HEK293 (cell line): ENCODE measurements at regions not wholly inside any gene's neighbourhood (a gene's known extent, or its start where the extent isn't known, plus 50 kb on each side); places are given as distances from the start of the nearest gene placed in this dataset.

ENCODE experiments used
- GLI2 ChIP-seq: fragments of 450-650 bp; formaldehyde crosslinking; IDR thresholded peaks from 2 replicates; pipeline ENCODE4; 2017; ENCODE audit warnings: missing biosample characterization, missing genetic modification characterization, low read depth, borderline replicate concordance
- HOXD13 ChIP-seq: sonication (generic); formaldehyde crosslinking; IDR thresholded peaks from 2 replicates; pipeline ENCODE4 v1.8.0; 2022; ENCODE audit warnings: missing genetic modification reagents, borderline replicate concordance
- ZBTB7A ChIP-seq: fragments of 450-650 bp; formaldehyde crosslinking; IDR thresholded peaks from 2 replicates; pipeline ENCODE4 v1.5.1; 2016; ENCODE audit warnings: low read depth, missing biosample characterization, missing genetic modification characterization
- ZFP37 ChIP-seq: fragments of 450-650 bp; formaldehyde crosslinking; IDR thresholded peaks from 2 replicates; pipeline ENCODE4 v1.5.1; 2016; ENCODE audit warnings: missing biosample characterization, missing genetic modification characterization
- ZNF175 ChIP-seq: fragments of 450-650 bp; formaldehyde crosslinking; IDR thresholded peaks from 2 replicates; pipeline ENCODE4 v1.5.1; 2016; ENCODE audit warnings: missing biosample characterization, missing genetic modification characterization
- ZNF23 ChIP-seq: fragments of 450-650 bp; formaldehyde crosslinking; IDR thresholded peaks from 2 replicates; pipeline ENCODE4 v1.5.1; 2016; ENCODE audit warnings: missing biosample characterization, missing genetic modification characterization, borderline replicate concordance
- ZNF555 ChIP-seq: fragments of 450-650 bp; formaldehyde crosslinking; conservative IDR thresholded peaks from 2 replicates; pipeline ENCODE4 v1.5.1; 2017; ENCODE audit warnings: missing biosample characterization, mild to moderate bottlenecking, missing genetic modification characterization, inconsistent platforms
- ZNF571 ChIP-seq: fragments of 450-650 bp; formaldehyde crosslinking; IDR thresholded peaks from 2 replicates; pipeline ENCODE4 v1.5.0; 2017; ENCODE audit warnings: missing biosample characterization, missing genetic modification characterization
- ZNF596 ChIP-seq: fragments of 450-650 bp; IDR thresholded peaks from 2 replicates; pipeline ENCODE4 v1.5.0; 2018; ENCODE audit warnings: missing biosample characterization, mild to moderate bottlenecking, missing genetic modification characterization, moderate library complexity
- TF ChIP-seq, protein P1 (sequence below): fragments of 450-650 bp; formaldehyde crosslinking; IDR thresholded peaks from 2 replicates; pipeline ENCODE4 v1.5.1; 2016; ENCODE audit warnings: missing biosample characterization, missing genetic modification characterization, borderline replicate concordance
- TF ChIP-seq, protein P2 (sequence below): fragments of 450-650 bp; formaldehyde crosslinking; IDR thresholded peaks from 2 replicates; pipeline ENCODE4 v1.5.1; 2017; ENCODE audit warnings: missing biosample characterization, missing genetic modification characterization
- TF ChIP-seq, protein P3 (sequence below): fragments of 450-650 bp; formaldehyde crosslinking; IDR thresholded peaks from 2 replicates; pipeline ENCODE4 v1.5.1; 2016; ENCODE audit warnings: missing biosample characterization, missing genetic modification characterization, low read depth
- TF ChIP-seq, protein P4 (sequence below): fragments of 450-650 bp; formaldehyde crosslinking; IDR thresholded peaks from 2 replicates; pipeline ENCODE4 v1.5.1; 2016; ENCODE audit warnings: missing biosample characterization, missing genetic modification characterization
- TF ChIP-seq, protein P5 (sequence below): fragments of 450-650 bp; formaldehyde crosslinking; IDR thresholded peaks from 2 replicates; pipeline ENCODE4 v1.5.1; 2016; ENCODE audit warnings: missing biosample characterization, missing genetic modification characterization

DNA sequence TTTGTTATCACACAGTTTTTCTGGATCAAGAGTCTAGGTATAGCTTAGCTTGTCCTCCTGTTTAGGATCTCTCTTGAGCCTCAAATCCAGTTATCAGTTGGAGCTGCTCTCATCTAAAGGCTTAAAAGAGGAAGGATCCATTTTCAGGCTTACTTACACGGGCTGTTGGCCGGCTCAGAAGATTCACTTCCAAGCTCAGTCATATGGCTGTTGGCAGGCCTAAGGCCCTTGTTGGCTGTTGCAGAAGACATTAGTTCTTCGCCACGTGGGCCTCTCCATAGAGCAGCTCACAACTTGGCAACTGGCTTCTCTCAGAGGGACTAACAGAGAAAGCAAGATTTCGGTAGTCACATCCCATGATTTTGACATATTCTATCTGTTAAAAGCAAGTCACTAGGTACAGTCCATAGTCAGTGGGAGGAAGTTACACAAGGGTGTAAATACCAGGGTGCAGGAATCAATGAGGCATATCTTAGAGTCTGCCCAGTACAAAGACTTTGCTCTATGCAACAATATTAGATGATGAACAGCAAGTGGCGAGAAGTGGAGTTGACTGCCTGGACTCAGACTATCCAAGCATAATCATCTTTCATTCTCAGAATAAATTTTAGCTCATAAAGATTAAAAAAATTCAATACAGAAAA is 280.1 kb upstream of the MBL2 start:
- TF ChIP-seq ZBTB7A (no peak), ZNF23 (tag by site-specific recombination) (no peak), ZNF175 (no peak), ZNF571 (tag by site-specific recombination) (no peak), ZNF555 (tag by site-specific recombination) (no peak), ZFP37 (tag by site-specific recombination) (no peak), HOXD13 (CRISPR knock-in tag) (no peak), GLI2 (tag by site-specific recombination) (no peak), ZNF596 (tag by site-specific recombination) (no peak)
- TF ChIP-seq, protein P1, sequence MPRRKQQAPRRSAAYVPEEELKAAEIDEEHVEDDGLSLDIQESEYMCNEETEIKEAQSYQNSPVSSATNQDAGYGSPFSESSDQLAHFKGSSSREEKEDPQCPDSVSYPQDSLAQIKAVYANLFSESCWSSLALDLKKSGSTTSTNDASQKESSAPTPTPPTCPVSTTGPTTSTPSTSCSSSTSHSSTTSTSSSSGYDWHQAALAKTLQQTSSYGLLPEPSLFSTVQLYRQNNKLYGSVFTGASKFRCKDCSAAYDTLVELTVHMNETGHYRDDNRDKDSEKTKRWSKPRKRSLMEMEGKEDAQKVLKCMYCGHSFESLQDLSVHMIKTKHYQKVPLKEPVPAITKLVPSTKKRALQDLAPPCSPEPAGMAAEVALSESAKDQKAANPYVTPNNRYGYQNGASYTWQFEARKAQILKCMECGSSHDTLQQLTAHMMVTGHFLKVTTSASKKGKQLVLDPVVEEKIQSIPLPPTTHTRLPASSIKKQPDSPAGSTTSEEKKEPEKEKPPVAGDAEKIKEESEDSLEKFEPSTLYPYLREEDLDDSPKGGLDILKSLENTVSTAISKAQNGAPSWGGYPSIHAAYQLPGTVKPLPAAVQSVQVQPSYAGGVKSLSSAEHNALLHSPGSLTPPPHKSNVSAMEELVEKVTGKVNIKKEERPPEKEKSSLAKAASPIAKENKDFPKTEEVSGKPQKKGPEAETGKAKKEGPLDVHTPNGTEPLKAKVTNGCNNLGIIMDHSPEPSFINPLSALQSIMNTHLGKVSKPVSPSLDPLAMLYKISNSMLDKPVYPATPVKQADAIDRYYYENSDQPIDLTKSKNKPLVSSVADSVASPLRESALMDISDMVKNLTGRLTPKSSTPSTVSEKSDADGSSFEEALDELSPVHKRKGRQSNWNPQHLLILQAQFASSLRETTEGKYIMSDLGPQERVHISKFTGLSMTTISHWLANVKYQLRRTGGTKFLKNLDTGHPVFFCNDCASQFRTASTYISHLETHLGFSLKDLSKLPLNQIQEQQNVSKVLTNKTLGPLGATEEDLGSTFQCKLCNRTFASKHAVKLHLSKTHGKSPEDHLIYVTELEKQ (tag by site-specific recombination), result no peak
- TF ChIP-seq, protein P2, sequence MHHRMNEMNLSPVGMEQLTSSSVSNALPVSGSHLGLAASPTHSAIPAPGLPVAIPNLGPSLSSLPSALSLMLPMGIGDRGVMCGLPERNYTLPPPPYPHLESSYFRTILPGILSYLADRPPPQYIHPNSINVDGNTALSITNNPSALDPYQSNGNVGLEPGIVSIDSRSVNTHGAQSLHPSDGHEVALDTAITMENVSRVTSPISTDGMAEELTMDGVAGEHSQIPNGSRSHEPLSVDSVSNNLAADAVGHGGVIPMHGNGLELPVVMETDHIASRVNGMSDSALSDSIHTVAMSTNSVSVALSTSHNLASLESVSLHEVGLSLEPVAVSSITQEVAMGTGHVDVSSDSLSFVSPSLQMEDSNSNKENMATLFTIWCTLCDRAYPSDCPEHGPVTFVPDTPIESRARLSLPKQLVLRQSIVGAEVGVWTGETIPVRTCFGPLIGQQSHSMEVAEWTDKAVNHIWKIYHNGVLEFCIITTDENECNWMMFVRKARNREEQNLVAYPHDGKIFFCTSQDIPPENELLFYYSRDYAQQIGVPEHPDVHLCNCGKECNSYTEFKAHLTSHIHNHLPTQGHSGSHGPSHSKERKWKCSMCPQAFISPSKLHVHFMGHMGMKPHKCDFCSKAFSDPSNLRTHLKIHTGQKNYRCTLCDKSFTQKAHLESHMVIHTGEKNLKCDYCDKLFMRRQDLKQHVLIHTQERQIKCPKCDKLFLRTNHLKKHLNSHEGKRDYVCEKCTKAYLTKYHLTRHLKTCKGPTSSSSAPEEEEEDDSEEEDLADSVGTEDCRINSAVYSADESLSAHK (tag by site-specific recombination), result no peak
- TF ChIP-seq, protein P3, sequence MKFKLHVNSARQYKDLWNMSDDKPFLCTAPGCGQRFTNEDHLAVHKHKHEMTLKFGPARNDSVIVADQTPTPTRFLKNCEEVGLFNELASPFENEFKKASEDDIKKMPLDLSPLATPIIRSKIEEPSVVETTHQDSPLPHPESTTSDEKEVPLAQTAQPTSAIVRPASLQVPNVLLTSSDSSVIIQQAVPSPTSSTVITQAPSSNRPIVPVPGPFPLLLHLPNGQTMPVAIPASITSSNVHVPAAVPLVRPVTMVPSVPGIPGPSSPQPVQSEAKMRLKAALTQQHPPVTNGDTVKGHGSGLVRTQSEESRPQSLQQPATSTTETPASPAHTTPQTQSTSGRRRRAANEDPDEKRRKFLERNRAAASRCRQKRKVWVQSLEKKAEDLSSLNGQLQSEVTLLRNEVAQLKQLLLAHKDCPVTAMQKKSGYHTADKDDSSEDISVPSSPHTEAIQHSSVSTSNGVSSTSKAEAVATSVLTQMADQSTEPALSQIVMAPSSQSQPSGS (tag by site-specific recombination), result no peak
- TF ChIP-seq, protein P4, sequence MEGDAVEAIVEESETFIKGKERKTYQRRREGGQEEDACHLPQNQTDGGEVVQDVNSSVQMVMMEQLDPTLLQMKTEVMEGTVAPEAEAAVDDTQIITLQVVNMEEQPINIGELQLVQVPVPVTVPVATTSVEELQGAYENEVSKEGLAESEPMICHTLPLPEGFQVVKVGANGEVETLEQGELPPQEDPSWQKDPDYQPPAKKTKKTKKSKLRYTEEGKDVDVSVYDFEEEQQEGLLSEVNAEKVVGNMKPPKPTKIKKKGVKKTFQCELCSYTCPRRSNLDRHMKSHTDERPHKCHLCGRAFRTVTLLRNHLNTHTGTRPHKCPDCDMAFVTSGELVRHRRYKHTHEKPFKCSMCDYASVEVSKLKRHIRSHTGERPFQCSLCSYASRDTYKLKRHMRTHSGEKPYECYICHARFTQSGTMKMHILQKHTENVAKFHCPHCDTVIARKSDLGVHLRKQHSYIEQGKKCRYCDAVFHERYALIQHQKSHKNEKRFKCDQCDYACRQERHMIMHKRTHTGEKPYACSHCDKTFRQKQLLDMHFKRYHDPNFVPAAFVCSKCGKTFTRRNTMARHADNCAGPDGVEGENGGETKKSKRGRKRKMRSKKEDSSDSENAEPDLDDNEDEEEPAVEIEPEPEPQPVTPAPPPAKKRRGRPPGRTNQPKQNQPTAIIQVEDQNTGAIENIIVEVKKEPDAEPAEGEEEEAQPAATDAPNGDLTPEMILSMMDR, result no peak
- TF ChIP-seq, protein P5, sequence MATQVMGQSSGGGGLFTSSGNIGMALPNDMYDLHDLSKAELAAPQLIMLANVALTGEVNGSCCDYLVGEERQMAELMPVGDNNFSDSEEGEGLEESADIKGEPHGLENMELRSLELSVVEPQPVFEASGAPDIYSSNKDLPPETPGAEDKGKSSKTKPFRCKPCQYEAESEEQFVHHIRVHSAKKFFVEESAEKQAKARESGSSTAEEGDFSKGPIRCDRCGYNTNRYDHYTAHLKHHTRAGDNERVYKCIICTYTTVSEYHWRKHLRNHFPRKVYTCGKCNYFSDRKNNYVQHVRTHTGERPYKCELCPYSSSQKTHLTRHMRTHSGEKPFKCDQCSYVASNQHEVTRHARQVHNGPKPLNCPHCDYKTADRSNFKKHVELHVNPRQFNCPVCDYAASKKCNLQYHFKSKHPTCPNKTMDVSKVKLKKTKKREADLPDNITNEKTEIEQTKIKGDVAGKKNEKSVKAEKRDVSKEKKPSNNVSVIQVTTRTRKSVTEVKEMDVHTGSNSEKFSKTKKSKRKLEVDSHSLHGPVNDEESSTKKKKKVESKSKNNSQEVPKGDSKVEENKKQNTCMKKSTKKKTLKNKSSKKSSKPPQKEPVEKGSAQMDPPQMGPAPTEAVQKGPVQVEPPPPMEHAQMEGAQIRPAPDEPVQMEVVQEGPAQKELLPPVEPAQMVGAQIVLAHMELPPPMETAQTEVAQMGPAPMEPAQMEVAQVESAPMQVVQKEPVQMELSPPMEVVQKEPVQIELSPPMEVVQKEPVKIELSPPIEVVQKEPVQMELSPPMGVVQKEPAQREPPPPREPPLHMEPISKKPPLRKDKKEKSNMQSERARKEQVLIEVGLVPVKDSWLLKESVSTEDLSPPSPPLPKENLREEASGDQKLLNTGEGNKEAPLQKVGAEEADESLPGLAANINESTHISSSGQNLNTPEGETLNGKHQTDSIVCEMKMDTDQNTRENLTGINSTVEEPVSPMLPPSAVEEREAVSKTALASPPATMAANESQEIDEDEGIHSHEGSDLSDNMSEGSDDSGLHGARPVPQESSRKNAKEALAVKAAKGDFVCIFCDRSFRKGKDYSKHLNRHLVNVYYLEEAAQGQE, result no peak
